Activated T-cell treated with anti-CD3 and anti-CD28 coated beads, Interleukin-2, amount 50 U/mL, for 24 hours (primary cell): ENCODE measurements at regions not wholly inside any gene's neighbourhood (a gene's known extent, or its start where the extent isn't known, plus 50 kb on each side); places are given as distances from the start of the nearest gene placed in this dataset.

Experiments used
- DNase-seq: peaks from one replicate; pipeline ENCODE4 v3.0.0-alpha.2; 2020
- H3K27ac Mint-ChIP-seq: 2 replicates; pipeline ENCODE4 v1.8.0; 2020; ENCODE audit warnings: mild to moderate bottlenecking, mixed read lengths
- H3K27me3 Mint-ChIP-seq: 2 replicates; pipeline ENCODE4 v1.8.0; 2020; ENCODE audit warnings: mixed read lengths
- H3K36me3 Mint-ChIP-seq: 2 replicates; pipeline ENCODE4 v1.8.0; 2020; ENCODE audit warnings: low read depth, mixed read lengths
- H3K4me1 Mint-ChIP-seq: 2 replicates; pipeline ENCODE4 v1.8.0; 2020; ENCODE audit warnings: low read depth, mixed read lengths
- H3K4me3 Mint-ChIP-seq: 2 replicates; pipeline ENCODE4 v1.8.0; 2020; ENCODE audit warnings: mild to moderate bottlenecking, moderate library complexity, mixed read lengths
- H3K9me3 Mint-ChIP-seq: 2 replicates; pipeline ENCODE4 v1.8.0; 2020; ENCODE audit warnings: mixed read lengths

- Mint-ChIP-seq H3K36me3 (no peaks in the 10 kb centered on the region), H3K9me3 (peaks cover 7% of the 10 kb centered on the region), H3K4me1 (no peaks in the 10 kb centered on the region), H3K27ac (no peak overlapping the region), H3K4me3 (no peak overlapping the region), H3K27me3 (no peaks in the 10 kb centered on the region)
- DNase-seq = no peak
Measured at GRCh38 chr13:85653681-85654080, 145.5 kb downstream of the SLITRK6 start.

DNA sequence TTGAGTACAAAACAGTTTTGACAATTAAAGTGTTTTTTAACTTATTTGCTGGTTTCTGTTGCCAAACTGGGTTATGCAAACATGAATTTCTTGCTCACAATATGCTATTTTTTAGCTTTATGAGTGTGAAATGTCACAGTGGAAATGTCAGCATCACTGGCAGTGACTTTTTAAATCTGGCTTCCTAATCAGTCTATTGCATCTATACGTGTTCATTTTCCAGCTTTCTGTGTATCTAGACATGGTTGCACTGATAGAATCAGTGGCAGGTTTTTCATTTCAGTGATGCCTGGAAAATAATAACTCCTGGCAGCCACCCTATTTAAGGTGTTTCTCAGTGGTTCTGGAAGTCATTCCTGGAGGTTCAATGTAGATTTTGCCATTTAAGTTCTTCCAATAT lies 146.7 kb downstream of the SLITRK6 start:
- Mint-ChIP-seq H3K4me3 (no peak overlapping the region), H3K4me1 (no peaks in the 10 kb centered on the region), H3K36me3 (no peaks in the 10 kb centered on the region), H3K9me3 (peaks cover 7% of the 10 kb centered on the region), H3K27me3 (no peaks in the 10 kb centered on the region), H3K27ac (no peak overlapping the region)
- DNase-seq = no peak

- H3K9me3 Mint-ChIP-seq = peaks cover 7% of the 10 kb centered on the region
- H3K27ac Mint-ChIP-seq = no peak overlapping the region
- DNase-seq = no peak
- H3K27me3 Mint-ChIP-seq = no peaks in the 10 kb centered on the region
- no peaks in the 10 kb centered on the region for H3K4me1 Mint-ChIP-seq
- H3K36me3 Mint-ChIP-seq = no peaks in the 10 kb centered on the region
- H3K4me3 Mint-ChIP-seq = no peak overlapping the region
Measured at GRCh38 chr13:85651440-85651839, 147.8 kb downstream of the SLITRK6 start.

DNA sequence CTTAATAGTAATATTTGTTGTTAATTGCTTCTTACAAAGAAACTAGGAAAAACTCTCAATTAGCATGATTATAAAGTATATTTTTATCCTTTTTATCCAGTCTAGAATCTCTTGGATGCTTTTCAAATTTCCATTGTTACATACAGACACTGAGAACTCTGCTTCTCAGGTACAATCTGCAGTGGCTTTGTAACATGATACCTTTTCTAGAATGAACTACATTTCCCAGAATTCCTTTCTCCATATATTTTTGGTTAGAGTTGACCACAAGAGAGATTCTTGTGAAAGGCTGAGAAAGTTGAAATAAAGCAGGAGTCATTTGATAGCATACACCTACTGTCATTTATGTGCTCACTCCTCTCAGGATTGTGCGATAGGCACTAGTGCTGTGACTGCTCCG lies 148.6 kb downstream of the SLITRK6 start:
- Mint-ChIP-seq H3K4me3 (no peak overlapping the region), H3K36me3 (no peaks in the 10 kb centered on the region), H3K27me3 (no peaks in the 10 kb centered on the region), H3K4me1 (no peaks in the 10 kb centered on the region), H3K9me3 (peaks cover 9% of the 10 kb centered on the region), H3K27ac (no peak overlapping the region)
- no peak for DNase-seq

DNA sequence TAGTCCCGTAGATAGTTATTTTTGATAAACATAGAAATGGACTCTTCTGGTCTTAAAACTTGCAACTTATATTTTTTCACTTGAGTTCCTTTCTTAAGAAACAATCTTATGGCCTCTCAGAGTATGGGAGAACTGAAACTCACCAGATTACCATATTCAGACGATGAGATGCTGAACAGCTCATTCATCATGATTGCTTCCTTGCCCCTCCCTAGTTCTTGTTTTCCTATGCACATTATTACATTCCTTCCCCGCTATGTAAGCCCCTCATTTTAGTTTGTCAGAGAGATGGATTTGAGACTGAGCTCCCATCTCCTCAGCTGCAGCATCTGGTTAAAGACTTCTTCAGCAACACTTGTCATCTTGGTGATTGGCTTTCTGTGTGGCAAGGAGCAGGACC lies 158.5 kb downstream of the SLITRK6 start:
- DNase-seq = no peak
- no peaks in the 10 kb centered on the region for H3K36me3 Mint-ChIP-seq
- no peak overlapping the region for H3K27ac Mint-ChIP-seq
- H3K4me3 Mint-ChIP-seq = no peak overlapping the region
- no peaks in the 10 kb centered on the region for H3K4me1 Mint-ChIP-seq
- H3K27me3 Mint-ChIP-seq = no peaks in the 10 kb centered on the region
- H3K9me3 Mint-ChIP-seq = peaks cover 9% of the 10 kb centered on the region

DNA sequence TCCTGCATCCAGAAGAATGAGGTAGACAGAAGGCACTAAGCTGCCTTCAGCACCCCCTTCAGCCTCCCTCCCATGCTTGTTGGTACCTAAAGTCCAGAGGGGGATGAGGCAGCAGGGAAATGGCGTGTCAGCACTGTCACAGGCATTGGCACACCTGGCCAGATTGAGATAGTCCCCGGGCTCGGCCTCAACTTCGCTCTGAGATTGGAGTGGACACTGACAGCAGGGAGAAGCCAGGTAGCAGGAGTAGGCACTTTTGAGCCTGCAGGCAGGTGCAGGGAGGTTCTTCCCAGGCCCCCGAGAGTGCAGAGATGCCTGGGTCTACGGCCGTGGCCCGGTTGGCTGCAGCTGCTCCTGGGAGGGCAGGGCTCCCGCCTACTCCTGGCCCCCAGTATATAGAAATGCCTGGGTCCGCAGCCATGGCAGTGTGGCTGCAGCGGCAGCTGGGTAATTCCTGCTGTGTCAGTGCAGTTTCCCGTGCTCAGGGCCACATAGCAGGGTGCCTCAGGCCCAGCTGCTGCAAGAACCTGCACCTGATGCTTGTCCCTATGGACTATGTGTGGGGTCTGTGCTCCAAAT lies 160.3 kb downstream of the SLITRK6 start:
- Mint-ChIP-seq H3K27me3 (no peaks in the 10 kb centered on the region), H3K36me3 (no peaks in the 10 kb centered on the region), H3K4me1 (no peaks in the 10 kb centered on the region), H3K9me3 (peaks cover 7% of the 10 kb centered on the region), H3K4me3 (no peak overlapping the region), H3K27ac (no peak overlapping the region)
- DNase-seq = no peak

DNA sequence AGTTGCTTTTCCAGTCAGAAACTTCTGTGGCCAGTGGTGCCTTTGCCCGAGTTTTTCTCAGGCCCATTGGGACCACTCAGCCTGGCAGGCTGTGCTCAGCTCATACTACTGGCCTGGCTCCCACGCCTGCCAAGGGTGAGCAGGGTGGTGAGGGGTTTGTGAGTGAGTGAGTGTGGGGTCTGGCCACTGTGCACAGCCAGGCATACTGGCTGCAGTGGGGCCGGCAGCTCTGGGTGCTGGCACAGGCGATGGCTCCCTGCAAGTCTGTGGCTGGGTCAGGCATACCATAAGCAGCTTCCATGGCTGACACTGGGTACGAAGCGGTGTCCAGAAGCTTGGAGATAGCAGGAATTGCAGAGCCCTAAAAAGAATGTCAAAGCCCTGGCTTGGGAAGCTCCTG lies 161.0 kb downstream of the SLITRK6 start:
- no peaks in the 10 kb centered on the region for H3K4me1 Mint-ChIP-seq
- no peak for DNase-seq
- no peak overlapping the region for H3K4me3 Mint-ChIP-seq
- no peaks in the 10 kb centered on the region for H3K36me3 Mint-ChIP-seq
- peaks cover 7% of the 10 kb centered on the region for H3K9me3 Mint-ChIP-seq
- no peak overlapping the region for H3K27ac Mint-ChIP-seq
- H3K27me3 Mint-ChIP-seq = no peaks in the 10 kb centered on the region

DNA sequence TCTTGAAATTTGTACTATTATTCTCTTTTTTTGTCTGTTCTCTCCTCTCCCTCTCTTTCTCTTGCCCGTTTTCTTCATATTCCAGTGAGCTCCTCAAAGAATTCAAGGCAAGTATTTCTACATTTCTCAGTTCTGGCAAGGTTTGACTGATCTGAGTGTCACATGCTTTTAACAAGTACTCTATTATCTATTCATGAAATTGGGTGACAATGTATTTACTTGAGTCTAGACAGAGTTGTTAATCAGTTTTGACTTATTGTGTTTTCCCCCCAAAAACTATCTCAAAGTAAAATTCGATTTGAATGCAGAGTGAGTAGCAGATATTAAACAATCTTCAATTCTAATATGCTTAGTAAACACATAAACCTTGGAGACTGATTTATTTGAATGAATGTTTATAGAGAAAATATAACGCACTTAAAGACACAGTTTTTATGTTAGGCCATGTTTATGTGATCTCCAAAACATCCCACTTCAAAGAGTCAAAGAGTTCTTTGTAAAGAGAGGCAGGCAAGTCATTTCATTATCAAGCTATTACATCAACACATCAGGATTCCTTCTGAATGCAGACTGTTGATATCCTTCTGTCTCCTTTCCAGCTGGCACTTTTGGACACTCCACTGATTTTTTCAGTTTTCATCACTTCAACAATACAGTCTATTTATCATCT lies 166.6 kb downstream of the SLITRK6 start:
- Mint-ChIP-seq H3K4me3 (no peak overlapping the region), H3K27ac (no peak overlapping the region), H3K36me3 (no peaks in the 10 kb centered on the region), H3K27me3 (no peaks in the 10 kb centered on the region), H3K9me3 (no peaks in the 10 kb centered on the region), H3K4me1 (no peaks in the 10 kb centered on the region)
- no peak for DNase-seq

DNA sequence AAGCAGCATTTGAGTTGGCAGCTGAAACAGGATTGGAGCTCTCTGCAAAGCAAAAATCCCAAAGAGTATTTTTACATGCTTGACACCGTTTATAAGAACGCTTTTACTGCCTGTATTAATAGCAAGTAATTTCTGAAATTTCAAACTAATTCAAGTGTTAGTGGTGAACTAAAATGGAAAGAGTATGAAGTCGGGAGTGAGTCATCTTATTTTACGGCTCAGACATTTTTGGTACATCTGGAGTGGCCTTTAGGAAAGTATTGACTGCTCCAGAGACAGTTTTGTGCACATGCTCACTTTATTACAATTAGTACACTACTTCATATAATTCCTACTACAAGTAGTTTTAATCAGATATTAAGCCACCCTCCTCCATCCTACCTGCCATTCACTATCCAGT lies 167.4 kb downstream of the SLITRK6 start:
- Mint-ChIP-seq H3K36me3 (no peaks in the 10 kb centered on the region), H3K27me3 (no peaks in the 10 kb centered on the region), H3K4me1 (no peaks in the 10 kb centered on the region), H3K4me3 (no peak overlapping the region), H3K27ac (no peak overlapping the region), H3K9me3 (no peaks in the 10 kb centered on the region)
- no peak for DNase-seq

GRCh38 chr13:85626603-85627002 lies 172.6 kb downstream of the SLITRK6 start:
- Mint-ChIP-seq H3K4me3 (no peak overlapping the region), H3K9me3 (no peaks in the 10 kb centered on the region), H3K27me3 (no peaks in the 10 kb centered on the region), H3K36me3 (no peaks in the 10 kb centered on the region), H3K4me1 (no peaks in the 10 kb centered on the region), H3K27ac (no peak overlapping the region)
- DNase-seq = no peak

GRCh38 chr13:85619321-85619720 lies 179.9 kb downstream of the SLITRK6 start:
- no peaks in the 10 kb centered on the region for H3K27me3 Mint-ChIP-seq

GRCh38 chr13:85618521-85618920 lies 180.7 kb downstream of the SLITRK6 start:
- H3K4me1 Mint-ChIP-seq = no peaks in the 10 kb centered on the region
- no peak for DNase-seq
- H3K4me3 Mint-ChIP-seq = no peak overlapping the region
- no peaks in the 10 kb centered on the region for H3K36me3 Mint-ChIP-seq
- H3K27me3 Mint-ChIP-seq = no peaks in the 10 kb centered on the region
- no peak overlapping the region for H3K27ac Mint-ChIP-seq
- H3K9me3 Mint-ChIP-seq = peaks cover 10% of the 10 kb centered on the region

More at GRCh38 chr13:85619321-85619720, 179.9 kb downstream of the SLITRK6 start:
- H3K4me1 Mint-ChIP-seq = no peaks in the 10 kb centered on the region
- no peak for DNase-seq
- no peak overlapping the region for H3K27ac Mint-ChIP-seq
- H3K9me3 Mint-ChIP-seq = peaks cover 10% of the 10 kb centered on the region
- no peaks in the 10 kb centered on the region for H3K36me3 Mint-ChIP-seq
- H3K4me3 Mint-ChIP-seq = no peak overlapping the region

- Mint-ChIP-seq H3K36me3 (no peaks in the 10 kb centered on the region), H3K4me3 (no peak overlapping the region), H3K9me3 (peaks cover 12% of the 10 kb centered on the region), H3K27me3 (no peaks in the 10 kb centered on the region), H3K27ac (no peak overlapping the region), H3K4me1 (no peaks in the 10 kb centered on the region)
- no peak for DNase-seq
Measured at GRCh38 chr13:85616275-85616674, 182.9 kb downstream of the SLITRK6 start.

GRCh38 chr13:85615031-85615430 lies 184.2 kb downstream of the SLITRK6 start:
- peaks cover 12% of the 10 kb centered on the region for H3K9me3 Mint-ChIP-seq
- no peak for DNase-seq
- no peaks in the 10 kb centered on the region for H3K27me3 Mint-ChIP-seq
- H3K36me3 Mint-ChIP-seq = no peaks in the 10 kb centered on the region
- no peak overlapping the region for H3K4me3 Mint-ChIP-seq
- H3K27ac Mint-ChIP-seq = no peak overlapping the region
- H3K4me1 Mint-ChIP-seq = no peaks in the 10 kb centered on the region

DNA sequence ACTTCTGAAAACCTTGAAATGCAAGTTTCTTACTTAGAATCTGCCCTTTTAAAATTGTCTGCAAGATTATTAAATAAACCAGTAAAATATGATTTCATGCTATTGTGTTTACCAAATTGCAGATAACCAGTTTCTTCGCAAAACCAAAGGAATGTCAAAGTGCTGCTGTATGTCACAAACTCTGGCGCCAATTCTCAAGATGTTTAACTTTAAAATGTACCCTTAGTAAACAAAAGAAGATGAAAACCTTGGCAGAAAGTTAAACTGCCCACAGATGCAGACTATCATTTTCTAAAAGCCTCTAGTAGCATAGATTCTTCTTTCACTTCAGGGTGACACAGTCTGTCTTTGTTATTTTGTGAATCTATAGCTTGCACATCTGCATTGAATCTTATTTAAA lies 189.2 kb downstream of the SLITRK6 start:
- Mint-ChIP-seq H3K9me3 (peaks cover 2% of the 10 kb centered on the region), H3K4me1 (no peaks in the 10 kb centered on the region), H3K4me3 (no peak overlapping the region), H3K36me3 (no peaks in the 10 kb centered on the region), H3K27ac (no peak overlapping the region), H3K27me3 (no peaks in the 10 kb centered on the region)
- no peak for DNase-seq
